Epithelial cell of esophagus (primary cell): ENCODE measurements at regions not wholly inside any gene's neighbourhood (a gene's known extent, or its start where the extent isn't known, plus 50 kb on each side); places are given as distances from the start of the nearest gene placed in this dataset.

Experiments used
- DNase-seq: peaks from one replicate; pipeline ENCODE4 v3.0.0; 2010; ENCODE audit warnings: low read depth
- H3K4me3 ChIP-seq: 2 replicates; pipeline ENCODE4 v1.5.1; 2011; ENCODE audit warnings: mild to moderate bottlenecking, low read length, control low read depth
- CTCF ChIP-seq: IDR thresholded peaks from 2 replicates; pipeline ENCODE4 v1.5.1; 2011; ENCODE audit warnings: low read depth, mild to moderate bottlenecking, low read length, control low read depth, inconsistent platforms; ENCODE audit not compliant: insufficient read depth; ENCODE audit errors: missing control alignments

- DNase-seq = peak; percentile 5
- H3K4me3 ChIP-seq = no peak overlapping the region
Measured at GRCh38 chr22:22954656-22955055, 67.0 kb downstream of the IGLL5 start.

GRCh38 chr22:22955276-22955798 is 67.7 kb downstream of the IGLL5 start:
- DNase-seq = peak; percentile 27
- no peak overlapping the region for H3K4me3 ChIP-seq
- no peak for TF ChIP-seq CTCF

More at GRCh38 chr22:22954656-22955055, 67.0 kb downstream of the IGLL5 start:
- no peak for TF ChIP-seq CTCF

- peak; percentile 87 for TF ChIP-seq CTCF
- no peak overlapping the region for H3K4me3 ChIP-seq
- peak; percentile 75 for DNase-seq
Measured at GRCh38 chr22:22955866-22956535, 68.4 kb downstream of the IGLL5 start.

GRCh38 chr22:22957090-22957489 is 69.5 kb downstream of the IGLL5 start:
- H3K4me3 ChIP-seq = no peak overlapping the region
- no peak for DNase-seq
- no peak for TF ChIP-seq CTCF

- no peak overlapping the region for H3K4me3 ChIP-seq
- TF ChIP-seq CTCF = no peak
- no peak for DNase-seq
Measured at GRCh38 chr22:22958621-22959020, 71.0 kb downstream of the IGLL5 start.

- TF ChIP-seq CTCF = peak; percentile 80
- H3K4me3 ChIP-seq = no peak overlapping the region
- DNase-seq = peak; percentile 75
Measured at GRCh38 chr22:22959147-22959827, 71.7 kb downstream of the IGLL5 start.
